ENCODE measurements at regions not wholly inside any gene's neighbourhood (a gene's known extent, or its start where the extent isn't known, plus 50 kb on each side); places are given as distances from the start of the nearest gene placed in this dataset.

DNA sequence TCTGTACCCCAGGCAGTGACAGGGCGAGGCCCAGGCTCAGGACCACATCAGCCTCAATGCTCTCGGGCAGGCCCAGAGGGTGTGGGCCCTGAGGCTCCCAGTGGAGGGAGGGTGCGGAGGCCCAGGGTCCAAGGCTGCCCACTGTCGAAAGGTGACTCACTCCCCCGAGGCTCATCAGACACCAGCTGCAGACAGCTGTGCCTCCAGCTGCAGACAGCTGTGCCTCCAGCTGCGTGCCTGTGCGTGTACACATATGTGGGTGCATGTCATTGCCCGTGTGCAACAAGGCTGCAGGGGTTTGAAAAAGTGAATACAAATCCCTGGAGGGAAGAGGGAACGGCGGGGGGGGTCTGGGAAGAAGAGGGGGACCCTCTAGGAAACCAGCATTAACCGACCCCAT is 134.3 kb downstream of the BRD1 start:
- H2AFZ ChIP-seq: no peak overlapping the region
- no peak overlapping the region for H3K4me2 ChIP-seq
- no peaks in the 10 kb centered on the region for H4K20me1 ChIP-seq (replicated peaks; ENCODE audit: insufficient read depth)
- Mint-ChIP-seq H3K9me3 (peaks cover 41% of the 10 kb centered on the region), H3K27ac (no peak overlapping the region), H3K27me3 (ENCODE audit: insufficient read depth, low read depth, poor library complexity) (peaks cover 5% of the 10 kb centered on the region), H3K36me3 (ENCODE audit: low read depth) (peaks cover 20% of the 10 kb centered on the region; the same call in 2 of the 3 replicates), H3K4me3 (no peak overlapping the region), H3K4me1 (no peaks in the 10 kb centered on the region)
- DNase-seq (ENCODE audit: low spot score): no peak
- H3K79me2 ChIP-seq (replicated peaks; ENCODE audit: insufficient read depth): no peaks in the 10 kb centered on the region
- H3K27ac ChIP-seq (ENCODE audit: low read depth): no peak overlapping the region
- no peaks in the 10 kb centered on the region for H3K4me1 ChIP-seq (ENCODE audit: insufficient read depth)
- H3F3A ChIP-seq (replicated peaks; ENCODE audit: low read depth): no peaks in the 10 kb centered on the region
- no peaks in the 10 kb centered on the region; the same call in 1 of the 2 replicates for H3K36me3 ChIP-seq (ENCODE audit: insufficient read depth)
- no peak for ATAC-seq
- TF ChIP-seq ETS1 (IDR thresholded peaks at IDR 0.05) (no peak), ZNF114 (CRISPR knock-in tag; IDR thresholded peaks at IDR 0.05) (no peak), STAT1 (IDR thresholded peaks at IDR 0.05; ENCODE audit: unreplicated experiment) (no peak), POLR2AphosphoS5 (IDR thresholded peaks at IDR 0.05; ENCODE audit: low read depth) (no peak), JUNB (IDR thresholded peaks at IDR 0.05; ENCODE audit: unreplicated experiment) (no peak), CREB1 (CRISPR knock-in tag; IDR thresholded peaks at IDR 0.05; ENCODE audit: low read depth) (no peak), EZH2phosphoT487 (IDR thresholded peaks at IDR 0.05; ENCODE audit: unreplicated experiment) (no peak), ZNF331 (CRISPR knock-in tag; IDR thresholded peaks at IDR 0.05; ENCODE audit: low read depth) (no peak), NANOG (IDR thresholded peaks at IDR 0.05; ENCODE audit: borderline replicate concordance) (no peak), EZH2 (IDR thresholded peaks at IDR 0.05; ENCODE audit: low read depth, unreplicated experiment) (no peak), REST (IDR thresholded peaks at IDR 0.05; ENCODE audit: unreplicated experiment) (no peak), ZNF462 (CRISPR knock-in tag; IDR thresholded peaks at IDR 0.05) (no peak)
- TF ChIP-seq, protein P1, sequence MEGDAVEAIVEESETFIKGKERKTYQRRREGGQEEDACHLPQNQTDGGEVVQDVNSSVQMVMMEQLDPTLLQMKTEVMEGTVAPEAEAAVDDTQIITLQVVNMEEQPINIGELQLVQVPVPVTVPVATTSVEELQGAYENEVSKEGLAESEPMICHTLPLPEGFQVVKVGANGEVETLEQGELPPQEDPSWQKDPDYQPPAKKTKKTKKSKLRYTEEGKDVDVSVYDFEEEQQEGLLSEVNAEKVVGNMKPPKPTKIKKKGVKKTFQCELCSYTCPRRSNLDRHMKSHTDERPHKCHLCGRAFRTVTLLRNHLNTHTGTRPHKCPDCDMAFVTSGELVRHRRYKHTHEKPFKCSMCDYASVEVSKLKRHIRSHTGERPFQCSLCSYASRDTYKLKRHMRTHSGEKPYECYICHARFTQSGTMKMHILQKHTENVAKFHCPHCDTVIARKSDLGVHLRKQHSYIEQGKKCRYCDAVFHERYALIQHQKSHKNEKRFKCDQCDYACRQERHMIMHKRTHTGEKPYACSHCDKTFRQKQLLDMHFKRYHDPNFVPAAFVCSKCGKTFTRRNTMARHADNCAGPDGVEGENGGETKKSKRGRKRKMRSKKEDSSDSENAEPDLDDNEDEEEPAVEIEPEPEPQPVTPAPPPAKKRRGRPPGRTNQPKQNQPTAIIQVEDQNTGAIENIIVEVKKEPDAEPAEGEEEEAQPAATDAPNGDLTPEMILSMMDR (conservative IDR thresholded peaks at IDR 0.05; ENCODE audit: low read depth in 2 of 2): no peak
- H3K9me2 ChIP-seq (ENCODE audit: insufficient read depth): no peaks in the 10 kb centered on the region
- no peaks in the 10 kb centered on the region for H3K27me3 ChIP-seq (ENCODE audit: insufficient read depth)
- H3K4me3 ChIP-seq: no peak overlapping the region

Data from GM23338 (cell line).